Chondrocyte (in vitro differentiated cells): ENCODE measurements at regions not wholly inside any gene's neighbourhood (a gene's known extent, or its start where the extent isn't known, plus 50 kb on each side); places are given as distances from the start of the nearest gene placed in this dataset.
"Not testable (repeated sequence)": the region's sequence is repeated elsewhere in the genome, so short reads cannot be mapped to it uniquely, and the experiment has no call there.

Experiments
- DNase-seq: peaks from one replicate; pipeline ENCODE4 v3.0.0; 2021; ENCODE audit warnings: mixed read lengths, low spot score
- H3K27ac Mint-ChIP-seq: one replicate; pipeline ENCODE4 v1.8.0; 2021; ENCODE audit warnings: mild to moderate bottlenecking, moderate library complexity, mixed read lengths; ENCODE audit not compliant: unreplicated experiment
- H3K27me3 Mint-ChIP-seq: 2 replicates; pipeline ENCODE4 v1.8.0; 2021; ENCODE audit warnings: low read depth, mixed read lengths
- H3K36me3 Mint-ChIP-seq: 2 replicates; pipeline ENCODE4 v1.8.0; 2021; ENCODE audit warnings: low read depth, mixed read lengths
- H3K4me1 Mint-ChIP-seq: 2 replicates; pipeline ENCODE4 v1.8.0; 2021; ENCODE audit warnings: low read depth, mild to moderate bottlenecking, mixed read lengths
- H3K4me3 Mint-ChIP-seq: one replicate; pipeline ENCODE4 v1.8.0; 2021; ENCODE audit warnings: mild to moderate bottlenecking, moderate library complexity, mixed read lengths; ENCODE audit not compliant: unreplicated experiment
- H3K9me3 Mint-ChIP-seq: 2 replicates; pipeline ENCODE4 v1.8.0; 2021; ENCODE audit warnings: low read depth, mixed read lengths
- TF ChIP-seq, protein P1 (sequence below): fragments of 200-600 bp; sonication (generic); IDR thresholded peaks from 2 replicates; pipeline ENCODE4 v1.5.0; 2021; ENCODE audit warnings: antibody characterized with exemption, mild to moderate bottlenecking, moderate library complexity

DNA sequence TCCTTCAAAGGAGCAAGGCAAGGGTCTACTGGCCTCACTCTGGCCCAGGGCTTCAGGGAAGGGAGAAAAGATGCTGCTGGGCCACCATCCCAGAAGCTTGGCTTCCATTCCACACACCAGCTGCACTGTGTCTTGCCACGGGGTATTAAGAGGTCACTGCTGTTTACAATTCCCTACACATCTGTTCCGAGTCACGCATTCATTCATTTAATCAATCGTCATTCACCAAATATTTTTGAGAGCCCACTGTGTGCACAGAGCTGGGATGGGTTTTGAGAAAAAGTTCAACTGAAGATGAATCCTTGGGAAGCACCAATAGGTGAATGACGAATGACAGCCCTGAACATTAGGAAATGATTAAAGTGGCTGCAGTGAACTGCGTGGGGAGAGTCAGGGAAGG is 101.7 kb downstream of the NAV1 start:
- TF ChIP-seq, protein P1, sequence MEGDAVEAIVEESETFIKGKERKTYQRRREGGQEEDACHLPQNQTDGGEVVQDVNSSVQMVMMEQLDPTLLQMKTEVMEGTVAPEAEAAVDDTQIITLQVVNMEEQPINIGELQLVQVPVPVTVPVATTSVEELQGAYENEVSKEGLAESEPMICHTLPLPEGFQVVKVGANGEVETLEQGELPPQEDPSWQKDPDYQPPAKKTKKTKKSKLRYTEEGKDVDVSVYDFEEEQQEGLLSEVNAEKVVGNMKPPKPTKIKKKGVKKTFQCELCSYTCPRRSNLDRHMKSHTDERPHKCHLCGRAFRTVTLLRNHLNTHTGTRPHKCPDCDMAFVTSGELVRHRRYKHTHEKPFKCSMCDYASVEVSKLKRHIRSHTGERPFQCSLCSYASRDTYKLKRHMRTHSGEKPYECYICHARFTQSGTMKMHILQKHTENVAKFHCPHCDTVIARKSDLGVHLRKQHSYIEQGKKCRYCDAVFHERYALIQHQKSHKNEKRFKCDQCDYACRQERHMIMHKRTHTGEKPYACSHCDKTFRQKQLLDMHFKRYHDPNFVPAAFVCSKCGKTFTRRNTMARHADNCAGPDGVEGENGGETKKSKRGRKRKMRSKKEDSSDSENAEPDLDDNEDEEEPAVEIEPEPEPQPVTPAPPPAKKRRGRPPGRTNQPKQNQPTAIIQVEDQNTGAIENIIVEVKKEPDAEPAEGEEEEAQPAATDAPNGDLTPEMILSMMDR, result no peak
- Mint-ChIP-seq H3K36me3 (peaks cover 20% of the 10 kb centered on the region), H3K9me3 (no peaks in the 10 kb centered on the region), H3K4me3 (no peak overlapping the region), H3K27ac (no peak overlapping the region), H3K27me3 (no peaks in the 10 kb centered on the region), H3K4me1 (peaks cover 22% of the 10 kb centered on the region)
- DNase-seq, result no peak

DNA sequence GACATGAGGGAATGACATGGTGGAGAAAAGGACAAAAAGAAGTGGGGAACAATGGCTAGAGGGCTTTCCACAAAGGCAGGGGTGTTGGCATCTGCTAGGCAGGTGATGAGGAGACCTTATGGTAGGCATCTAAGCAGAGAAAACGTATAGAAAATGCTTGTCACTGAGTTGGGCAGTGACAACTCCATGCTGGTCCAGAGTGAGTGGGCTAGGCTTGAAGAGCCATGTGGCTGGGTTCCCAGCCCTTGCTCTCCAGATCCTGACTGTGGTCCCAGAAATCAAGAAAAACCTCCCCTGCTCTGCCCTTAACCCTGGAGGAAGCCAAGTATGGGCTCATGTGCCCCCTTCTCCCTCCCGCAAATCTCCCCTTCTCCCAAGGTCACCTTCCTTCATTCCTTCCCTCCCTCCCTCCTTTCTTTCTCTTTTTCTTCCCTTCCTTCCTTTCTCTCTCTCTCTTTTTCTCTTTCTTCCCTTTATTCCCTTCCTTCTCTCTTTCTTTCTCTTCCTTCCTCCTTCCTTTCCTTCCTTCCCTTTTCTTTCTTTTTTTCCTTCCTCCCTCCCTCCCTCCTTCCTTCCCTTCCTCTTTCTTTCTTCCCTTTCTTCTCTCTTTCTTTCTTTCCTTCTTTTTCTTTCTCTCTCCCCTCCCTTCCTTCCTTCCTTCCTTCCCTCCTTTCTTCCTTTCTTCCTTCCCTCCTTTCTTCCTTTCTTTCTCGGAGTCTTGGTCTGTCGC is 102.8 kb downstream of the NAV1 start:
- Mint-ChIP-seq H3K27ac (peak overlapping the region; percentile 27), H3K4me3 (no peak overlapping the region)

GRCh38 chr1:201643835-201644104 is 104.8 kb downstream of the NAV1 start:
- DNase-seq, result no peak
- Mint-ChIP-seq H3K4me1 (peaks cover 28% of the 10 kb centered on the region), H3K9me3 (no peaks in the 10 kb centered on the region), H3K27ac (no peak overlapping the region), H3K27me3 (no peaks in the 10 kb centered on the region), H3K36me3 (peaks cover 19% of the 10 kb centered on the region), H3K4me3 (no peak overlapping the region)
- TF ChIP-seq, protein P1, result no peak

More for the DNA sequence above, 102.8 kb downstream of the NAV1 start:
- peaks cover 20% of the 10 kb centered on the region for H3K4me1 Mint-ChIP-seq
- no peak for DNase-seq
- TF ChIP-seq, protein P1, result no peak
- no peaks in the 10 kb centered on the region for H3K27me3 Mint-ChIP-seq
- no peaks in the 10 kb centered on the region for H3K9me3 Mint-ChIP-seq
- peaks cover 20% of the 10 kb centered on the region for H3K36me3 Mint-ChIP-seq

DNA sequence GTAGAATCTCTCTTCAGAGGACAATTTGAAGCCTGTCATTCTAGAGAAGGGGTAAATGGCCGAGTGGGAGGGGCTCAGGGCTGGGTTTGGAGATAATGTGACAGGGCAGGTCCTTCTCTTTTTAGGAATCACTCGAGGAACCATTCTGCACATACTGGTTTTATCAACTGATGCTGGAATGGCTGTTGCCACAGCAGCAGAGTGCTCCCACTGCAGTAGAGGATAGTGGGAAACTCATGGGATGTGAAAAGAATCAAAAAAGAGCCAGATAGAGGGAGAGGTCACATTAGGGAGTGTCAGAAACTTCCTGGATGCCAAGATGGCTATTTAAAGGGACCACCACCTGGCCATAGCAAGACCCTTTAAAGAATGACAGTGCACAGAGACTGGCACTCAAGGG is 105.3 kb downstream of the NAV1 start:
- H3K4me1 Mint-ChIP-seq, result peaks cover 28% of the 10 kb centered on the region
- TF ChIP-seq, protein P1, result no peak
- peaks cover 18% of the 10 kb centered on the region for H3K36me3 Mint-ChIP-seq
- no peak for DNase-seq
- no peaks in the 10 kb centered on the region for H3K27me3 Mint-ChIP-seq
- no peak overlapping the region for H3K27ac Mint-ChIP-seq
- no peak overlapping the region for H3K4me3 Mint-ChIP-seq
- no peaks in the 10 kb centered on the region for H3K9me3 Mint-ChIP-seq

DNA sequence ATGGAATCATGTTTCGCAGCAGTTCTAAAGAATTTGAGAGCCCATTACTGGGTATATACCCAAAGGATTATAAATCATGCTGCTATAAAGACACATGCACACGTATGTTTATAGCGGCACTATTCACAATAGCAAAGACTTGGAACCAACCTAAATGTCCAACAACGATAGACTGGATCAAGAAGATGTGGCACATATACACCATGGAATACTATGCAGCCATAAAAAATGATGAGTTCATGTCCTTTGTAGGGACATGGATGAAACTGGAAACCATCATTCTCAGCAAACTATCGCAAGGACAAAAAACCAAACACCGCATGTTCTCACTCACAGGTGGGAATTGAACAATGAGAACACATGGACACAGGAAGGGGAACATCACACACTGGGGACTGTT is 106.1 kb downstream of the NAV1 start:
- not testable (repeated sequence) for H3K4me3 Mint-ChIP-seq, H3K27ac Mint-ChIP-seq, H3K27me3 Mint-ChIP-seq, DNase-seq, H3K9me3 Mint-ChIP-seq
- peaks cover 16% of the 10 kb centered on the region for H3K36me3 Mint-ChIP-seq
- peaks cover 32% of the 10 kb centered on the region for H3K4me1 Mint-ChIP-seq

GRCh38 chr1:201645956-201646355 is 107.0 kb downstream of the NAV1 start:
- no peaks in the 10 kb centered on the region for H3K9me3 Mint-ChIP-seq
- H3K27me3 Mint-ChIP-seq, result no peaks in the 10 kb centered on the region
- TF ChIP-seq, protein P1, result no peak
- no peak overlapping the region for H3K27ac Mint-ChIP-seq
- H3K4me3 Mint-ChIP-seq, result no peak overlapping the region
- peaks cover 39% of the 10 kb centered on the region for H3K4me1 Mint-ChIP-seq
- DNase-seq, result no peak
- H3K36me3 Mint-ChIP-seq, result peaks cover 10% of the 10 kb centered on the region
